ENCODE measurements at regions not wholly inside any gene's neighbourhood (a gene's known extent, or its start where the extent isn't known, plus 50 kb on each side); places are given as distances from the start of the nearest gene placed in this dataset.

- H3K27me3 ChIP-seq (ENCODE audit: insufficient read depth, low read length) = no peaks in the 10 kb centered on the region
- no peak overlapping the region for H2AFZ ChIP-seq (ENCODE audit: low read depth, low read length, poor library complexity, severe bottlenecking)
- H3K79me2 ChIP-seq (ENCODE audit: insufficient read depth, low read length) = no peaks in the 10 kb centered on the region
- RAD21 ChIA-PET (ENCODE audit: low non-redundant PET in 1 of 2, low total read pairs in 2 of 2, uncharacterized antibody in 2 of 2, unreplicated experiment in 2 of 2) = no interaction called here
- intact Hi-C loops (cut with micrococcal nuclease) = no loop called here
- ATAC-seq (no peak), DNase-seq (ENCODE audit: low read depth, low spot score) (no peak)
- POLR2A ChIA-PET = no interaction called here
- no peak overlapping the region for H3K27ac ChIP-seq (ENCODE audit: low read depth, low read length)
- TF ChIP-seq ZNF274 (IDR thresholded peaks at IDR 0.05; ENCODE audit: low read depth, low read length) (no peak), CBX3 (IDR thresholded peaks at IDR 0.05; ENCODE audit: low read depth) (no peak), POLR2A (IDR thresholded peaks at IDR 0.05; ENCODE audit: borderline replicate concordance, extremely low read depth, insufficient read depth, insufficient read length) (no peak), CEBPB (IDR thresholded peaks at IDR 0.05; ENCODE audit: low read depth) (no peak)
- CTCF ChIA-PET = no interaction called here
- H3K9ac ChIP-seq (ENCODE audit: low read length) = no peak overlapping the region
- no peaks in the 10 kb centered on the region for H3K36me3 ChIP-seq (ENCODE audit: control insufficient read depth in 1 of 2, insufficient read depth in 2 of 2, low read length in 2 of 2)
- BruUV-seq (replicated peaks) = no TSS peak
- no peak overlapping the region for H3K4me3 ChIP-seq (replicated peaks in 1 of 2; ENCODE audit: low read depth in 1 of 2, low read length in 2 of 2)
- H4K20me1 ChIP-seq (ENCODE audit: insufficient read depth) = no peaks in the 10 kb centered on the region
- no peaks in the 10 kb centered on the region for H3K9me3 ChIP-seq (ENCODE audit: control insufficient read depth in 1 of 2, insufficient read depth in 1 of 2, low read depth in 1 of 2, low read length in 2 of 2)
- H3K9me2 ChIP-seq (ENCODE audit: insufficient read depth) = no peaks in the 10 kb centered on the region
- H3K4me2 ChIP-seq (ENCODE audit: low read length) = no peak overlapping the region
- H3K4me1 ChIP-seq (ENCODE audit: control insufficient read depth in 1 of 2, insufficient read depth in 2 of 2, low read length in 2 of 2) = peaks cover 0 to 12% of the 10 kb centered on the region in 2 experiments; a peak in 3 of 4 replicates
These were observed 154.0 kb downstream of the PIK3R1 start for GRCh38 chr5:68369457-68370125.

GRCh38 chr5:68370196-68370595 is 154.6 kb downstream of the PIK3R1 start:
- ChIA-PET POLR2A (no interaction called here), CTCF (no interaction called here), RAD21 (ENCODE audit: low non-redundant PET in 1 of 2, low total read pairs in 2 of 2, uncharacterized antibody in 2 of 2, unreplicated experiment in 2 of 2) (no interaction called here)
- Histone ChIP-seq H4K20me1 (ENCODE audit: insufficient read depth) (no peaks in the 10 kb centered on the region), H3K9ac (ENCODE audit: low read length) (no peak overlapping the region), H3K27ac (ENCODE audit: low read depth, low read length) (no peak overlapping the region), H3K79me2 (ENCODE audit: insufficient read depth, low read length) (no peaks in the 10 kb centered on the region), H3K4me3 (replicated peaks in 1 of 2; ENCODE audit: low read depth in 1 of 2, low read length in 2 of 2) (no peak overlapping the region), H3K36me3 (ENCODE audit: control insufficient read depth in 1 of 2, insufficient read depth in 2 of 2, low read length in 2 of 2) (no peaks in the 10 kb centered on the region), H2AFZ (ENCODE audit: low read depth, low read length, poor library complexity, severe bottlenecking) (no peak overlapping the region), H3K9me2 (ENCODE audit: insufficient read depth) (no peaks in the 10 kb centered on the region), H3K9me3 (ENCODE audit: control insufficient read depth in 1 of 2, insufficient read depth in 1 of 2, low read depth in 1 of 2, low read length in 2 of 2) (no peaks in the 10 kb centered on the region), H3K27me3 (ENCODE audit: insufficient read depth, low read length) (no peaks in the 10 kb centered on the region), H3K4me2 (ENCODE audit: low read length) (no peak overlapping the region), H3K4me1 (ENCODE audit: control insufficient read depth in 1 of 2, insufficient read depth in 2 of 2, low read length in 2 of 2) (peaks cover 0 to 12% of the 10 kb centered on the region in 2 experiments; a peak in 3 of 4 replicates)
- ATAC-seq = no peak
- no peak for DNase-seq (ENCODE audit: low read depth, low spot score)
- no TSS peak for BruUV-seq (replicated peaks)
- intact Hi-C loops (cut with micrococcal nuclease) = no loop called here
- no peak for TF ChIP-seq ATF3 (IDR thresholded peaks at IDR 0.05)

Measured in HCT116 (cell line).